Panc1 (cell line): ENCODE measurements at regions not wholly inside any gene's neighbourhood (a gene's known extent, or its start where the extent isn't known, plus 50 kb on each side); places are given as distances from the start of the nearest gene placed in this dataset.

ENCODE experiments used
- ATAC-seq: fragments of 200-7000 bp; cut with Tn5 transposase; 2 replicates; pipeline ENCODE4 v1.9.1; 2020; ENCODE audit warnings: mild to moderate bottlenecking, moderate library complexity
- BruUV-seq: library from RNA; stranded (reverse); fragments of 400-500 nt; replicated peaks from 2 replicates; lab custom pipeline; 2021; lab: Mats Ljungman, UMichigan
- CTCF ChIA-PET: fragments of 300-600 bp; sonication (Branson Sonifier 250); formaldehyde crosslinking; loops from one replicate; lab custom pipeline; 2022; ENCODE audit warnings: antibody characterized with exemption; lab: Charles Lee
- POLR2A ChIA-PET: fragments of 300-600 bp; sonication (Branson Sonifier 250); formaldehyde crosslinking; loops from one replicate; lab custom pipeline; 2022; ENCODE audit warnings: antibody characterized with exemption; lab: Charles Lee
- DNase-seq: peaks from one replicate; pipeline ENCODE4 v3.0.0-alpha.2; 2010; ENCODE audit warnings: low read depth, low spot score
- H3K27ac ChIP-seq: 2 replicates; pipeline ENCODE4 v1.5.1; 2011; ENCODE audit warnings: mild to moderate bottlenecking, low read length, inconsistent platforms
- H3K27me3 ChIP-seq: fragments of 200-500 bp; sonication (Bioruptor generic); 2 replicates; pipeline ENCODE4 v1.6.0; 2014; ENCODE audit warnings: low read length, inconsistent platforms; ENCODE audit not compliant: control insufficient read depth, insufficient read depth
- H3K36me3 ChIP-seq: fragments of 200-500 bp; sonication (Bioruptor generic); 2 replicates; pipeline ENCODE4 v1.5.1; 2014; ENCODE audit warnings: inconsistent platforms, mild to moderate bottlenecking, low read length, moderate library complexity; ENCODE audit not compliant: control insufficient read depth, insufficient read depth
- H3K4me1 ChIP-seq: 2 replicates; pipeline ENCODE4 v1.5.1; 2011; ENCODE audit warnings: inconsistent platforms, mild to moderate bottlenecking, low read length, moderate library complexity; ENCODE audit not compliant: control insufficient read depth, insufficient read depth
- H3K4me3 ChIP-seq, 2 experiments: 2 replicates each; pipeline ENCODE4 v1.5.1; 2011 to 2012; ENCODE audit warnings: low read depth in 2 of 2, low read length in 2 of 2, mild to moderate bottlenecking in 2 of 2, inconsistent platforms in 1 of 2, moderate library complexity in 1 of 2
- H3K9me3 ChIP-seq: fragments of 200-500 bp; sonication (Bioruptor generic); 2 replicates; pipeline ENCODE4 v1.5.1; 2014; ENCODE audit warnings: low read depth, mild to moderate bottlenecking, inconsistent platforms, low read length, moderate library complexity; ENCODE audit not compliant: control insufficient read depth, insufficient read depth
- POLR2AphosphoS5 ChIP-seq: IDR thresholded peaks from 2 replicates; pipeline ENCODE4 v1.6.1; 2012; ENCODE audit warnings: mild to moderate bottlenecking, low read depth, low read length, moderate library complexity
- SIN3A ChIP-seq: IDR thresholded peaks from 2 replicates; pipeline ENCODE4 v1.6.1; 2012; ENCODE audit warnings: low read depth, mild to moderate bottlenecking, low read length, moderate library complexity, borderline replicate concordance; ENCODE audit not compliant: insufficient read depth
- TCF7L2 ChIP-seq: IDR thresholded peaks from 2 replicates; pipeline ENCODE4 v1.6.1; 2011; ENCODE audit warnings: mild to moderate bottlenecking, low read depth, low read length, inconsistent platforms
- in situ Hi-C: cut with HindIII; loops from 2 replicates; pipeline ENCODE4 v1.10.0; 2016; ENCODE audit warnings: low sequenced_read_pairs, low pct_unique_long_range_greater_than_20kb
- intact Hi-C: fragments of 100-400 bp; cut with micrococcal nuclease; formaldehyde crosslinking; loops from one replicate; pipeline ENCODE4 v1.10.0; 2022; ENCODE audit not compliant: unreplicated experiment
- TF ChIP-seq, protein P1 (sequence below): fragments of 450-650 bp; IDR thresholded peaks from 2 replicates; pipeline ENCODE4 v1.5.1; 2017; ENCODE audit warnings: mild to moderate bottlenecking
- TF ChIP-seq, protein P2 (sequence below), 2 experiments: IDR thresholded peaks; 2 replicates each; pipeline ENCODE4 v1.6.1; 2011 to 2012; ENCODE audit warnings: low read depth in 2 of 2, control low read depth in 1 of 2, low read length in 1 of 2, mild to moderate bottlenecking in 1 of 2, moderate library complexity in 1 of 2; ENCODE audit not compliant: insufficient read depth in 1 of 2

GRCh38 chr6:1126036-1126435, 185.9 kb upstream of the FOXQ1 start:
- no TSS peak for BruUV-seq
- no peaks in the 10 kb centered on the region for H3K4me1 ChIP-seq
- no peak for TF ChIP-seq TCF7L2
- TF ChIP-seq SIN3A: no peak
- TF ChIP-seq, protein P1, sequence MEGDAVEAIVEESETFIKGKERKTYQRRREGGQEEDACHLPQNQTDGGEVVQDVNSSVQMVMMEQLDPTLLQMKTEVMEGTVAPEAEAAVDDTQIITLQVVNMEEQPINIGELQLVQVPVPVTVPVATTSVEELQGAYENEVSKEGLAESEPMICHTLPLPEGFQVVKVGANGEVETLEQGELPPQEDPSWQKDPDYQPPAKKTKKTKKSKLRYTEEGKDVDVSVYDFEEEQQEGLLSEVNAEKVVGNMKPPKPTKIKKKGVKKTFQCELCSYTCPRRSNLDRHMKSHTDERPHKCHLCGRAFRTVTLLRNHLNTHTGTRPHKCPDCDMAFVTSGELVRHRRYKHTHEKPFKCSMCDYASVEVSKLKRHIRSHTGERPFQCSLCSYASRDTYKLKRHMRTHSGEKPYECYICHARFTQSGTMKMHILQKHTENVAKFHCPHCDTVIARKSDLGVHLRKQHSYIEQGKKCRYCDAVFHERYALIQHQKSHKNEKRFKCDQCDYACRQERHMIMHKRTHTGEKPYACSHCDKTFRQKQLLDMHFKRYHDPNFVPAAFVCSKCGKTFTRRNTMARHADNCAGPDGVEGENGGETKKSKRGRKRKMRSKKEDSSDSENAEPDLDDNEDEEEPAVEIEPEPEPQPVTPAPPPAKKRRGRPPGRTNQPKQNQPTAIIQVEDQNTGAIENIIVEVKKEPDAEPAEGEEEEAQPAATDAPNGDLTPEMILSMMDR: no peak
- TF ChIP-seq POLR2AphosphoS5: no peak
- TF ChIP-seq, protein P2, sequence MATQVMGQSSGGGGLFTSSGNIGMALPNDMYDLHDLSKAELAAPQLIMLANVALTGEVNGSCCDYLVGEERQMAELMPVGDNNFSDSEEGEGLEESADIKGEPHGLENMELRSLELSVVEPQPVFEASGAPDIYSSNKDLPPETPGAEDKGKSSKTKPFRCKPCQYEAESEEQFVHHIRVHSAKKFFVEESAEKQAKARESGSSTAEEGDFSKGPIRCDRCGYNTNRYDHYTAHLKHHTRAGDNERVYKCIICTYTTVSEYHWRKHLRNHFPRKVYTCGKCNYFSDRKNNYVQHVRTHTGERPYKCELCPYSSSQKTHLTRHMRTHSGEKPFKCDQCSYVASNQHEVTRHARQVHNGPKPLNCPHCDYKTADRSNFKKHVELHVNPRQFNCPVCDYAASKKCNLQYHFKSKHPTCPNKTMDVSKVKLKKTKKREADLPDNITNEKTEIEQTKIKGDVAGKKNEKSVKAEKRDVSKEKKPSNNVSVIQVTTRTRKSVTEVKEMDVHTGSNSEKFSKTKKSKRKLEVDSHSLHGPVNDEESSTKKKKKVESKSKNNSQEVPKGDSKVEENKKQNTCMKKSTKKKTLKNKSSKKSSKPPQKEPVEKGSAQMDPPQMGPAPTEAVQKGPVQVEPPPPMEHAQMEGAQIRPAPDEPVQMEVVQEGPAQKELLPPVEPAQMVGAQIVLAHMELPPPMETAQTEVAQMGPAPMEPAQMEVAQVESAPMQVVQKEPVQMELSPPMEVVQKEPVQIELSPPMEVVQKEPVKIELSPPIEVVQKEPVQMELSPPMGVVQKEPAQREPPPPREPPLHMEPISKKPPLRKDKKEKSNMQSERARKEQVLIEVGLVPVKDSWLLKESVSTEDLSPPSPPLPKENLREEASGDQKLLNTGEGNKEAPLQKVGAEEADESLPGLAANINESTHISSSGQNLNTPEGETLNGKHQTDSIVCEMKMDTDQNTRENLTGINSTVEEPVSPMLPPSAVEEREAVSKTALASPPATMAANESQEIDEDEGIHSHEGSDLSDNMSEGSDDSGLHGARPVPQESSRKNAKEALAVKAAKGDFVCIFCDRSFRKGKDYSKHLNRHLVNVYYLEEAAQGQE (IDR thresholded peaks at IDR 0.05; ENCODE audit: insufficient read depth in 1 of 2, low read depth in 2 of 2, low read length in 1 of 2): no peak
- DNase-seq: no peak
- in situ Hi-C loops: no loop called here
- H3K27ac ChIP-seq: no peak overlapping the region
- intact Hi-C loops: no loop called here
- no peak overlapping the region for H3K4me3 ChIP-seq
- no peak for ATAC-seq
- ChIA-PET CTCF (no interaction called here), POLR2A (no interaction called here)
- H3K9me3 ChIP-seq: no peaks in the 10 kb centered on the region
- no peaks in the 10 kb centered on the region; the same call in 1 of the 2 replicates for H3K27me3 ChIP-seq
- H3K36me3 ChIP-seq: no peaks in the 10 kb centered on the region

DNA sequence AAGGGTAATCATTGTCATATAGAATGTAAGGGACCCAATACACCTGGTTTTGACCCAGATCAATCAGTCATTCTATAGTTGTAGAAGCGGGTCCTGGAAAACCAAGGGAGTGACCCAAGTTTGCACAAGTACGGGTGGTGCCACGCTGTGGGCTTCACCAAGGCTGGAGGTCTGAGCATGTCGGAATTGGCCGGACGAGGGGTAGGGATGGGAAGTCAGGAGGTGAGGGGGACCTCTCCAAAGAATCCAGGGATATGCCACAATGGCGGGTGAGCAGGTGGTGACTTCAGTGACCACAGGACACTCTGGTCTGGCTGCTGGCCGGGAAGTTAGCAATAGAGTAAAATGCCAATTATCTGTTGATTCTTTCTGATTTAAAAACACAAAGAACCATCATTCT, 186.6 kb upstream of the FOXQ1 start:
- Histone ChIP-seq H3K27me3 (no peaks in the 10 kb centered on the region; the same call in 1 of the 2 replicates), H3K4me3 (no peak overlapping the region), H3K9me3 (no peaks in the 10 kb centered on the region), H3K36me3 (no peaks in the 10 kb centered on the region), H3K4me1 (no peaks in the 10 kb centered on the region), H3K27ac (no peak overlapping the region)
- TF ChIP-seq, protein P1: no peak
- TF ChIP-seq TCF7L2 (no peak), POLR2AphosphoS5 (no peak), SIN3A (no peak)
- TF ChIP-seq, protein P2 (IDR thresholded peaks at IDR 0.05; ENCODE audit: insufficient read depth in 1 of 2, low read depth in 2 of 2, low read length in 1 of 2): no peak
- no TSS peak for BruUV-seq
- ChIA-PET POLR2A (no interaction called here), CTCF (no interaction called here)
- intact Hi-C loops: no loop called here
- no peak for ATAC-seq
- no peak for DNase-seq
- in situ Hi-C loops: no loop called here
